ENCODE measurements at regions not wholly inside any gene's neighbourhood (a gene's known extent, or its start where the extent isn't known, plus 50 kb on each side); places are given as distances from the start of the nearest gene placed in this dataset.
"Not testable (repeated sequence)": the region's sequence is repeated elsewhere in the genome, so short reads cannot be mapped to it uniquely, and the experiment has no call there.

- WGBS: 91% methylated on average over 3 of the region's 3 CpGs
- no peaks in the 10 kb centered on the region for H3K36me3 ChIP-seq
- no peak for TF ChIP-seq POLR2A (IDR thresholded peaks at IDR 0.05)
- no peak for TF ChIP-seq CTCF (IDR thresholded peaks at IDR 0.05)
- TF ChIP-seq POLR2AphosphoS5 (IDR thresholded peaks at IDR 0.05): no peak
Observed at GRCh38 chr2:131584380-131584779, 56.7 kb downstream of the CCDC74A start.

GRCh38 chr2:131584940-131585339 lies 57.3 kb downstream of the CCDC74A start:
- no peak overlapping the region for H3K27ac ChIP-seq
- no peak for DNase-seq (ENCODE audit: low spot score)
- H3K9me3 ChIP-seq: no peaks in the 10 kb centered on the region
- H3K4me1 ChIP-seq (replicated peaks): no peaks in the 10 kb centered on the region
- no peak overlapping the region for H3K4me3 ChIP-seq
- no peaks in the 10 kb centered on the region for H3K27me3 ChIP-seq (replicated peaks; ENCODE audit: insufficient read depth)
- WGBS: 81% methylated on average over 4 of the region's 4 CpGs
- H3K36me3 ChIP-seq: no peaks in the 10 kb centered on the region
- no peak for TF ChIP-seq POLR2A (IDR thresholded peaks at IDR 0.05)
- no peak for TF ChIP-seq POLR2AphosphoS5 (IDR thresholded peaks at IDR 0.05)
- TF ChIP-seq CTCF (IDR thresholded peaks at IDR 0.05): no peak
- intact Hi-C loops (cut with DNase I): no loop called here

More at GRCh38 chr2:131584380-131584779, 56.7 kb downstream of the CCDC74A start:
- intact Hi-C loops (cut with DNase I): no loop called here
- no peak overlapping the region for H3K4me3 ChIP-seq
- H3K27ac ChIP-seq: no peak overlapping the region
- H3K4me1 ChIP-seq (replicated peaks): no peaks in the 10 kb centered on the region
- no peak for DNase-seq (ENCODE audit: low spot score)
- H3K27me3 ChIP-seq (replicated peaks; ENCODE audit: insufficient read depth): no peaks in the 10 kb centered on the region
- no peaks in the 10 kb centered on the region for H3K9me3 ChIP-seq

- TF ChIP-seq POLR2A (IDR thresholded peaks at IDR 0.05): no peak
- intact Hi-C loops (cut with DNase I): no loop called here
- DNase-seq (ENCODE audit: low spot score): no peak
- Histone ChIP-seq H3K27me3 (replicated peaks; ENCODE audit: insufficient read depth) (no peaks in the 10 kb centered on the region), H3K36me3 (no peaks in the 10 kb centered on the region), H3K4me3 (no peak overlapping the region), H3K4me1 (replicated peaks) (no peaks in the 10 kb centered on the region), H3K9me3 (no peaks in the 10 kb centered on the region), H3K27ac (no peak overlapping the region)
- 59% methylated on average over 5 of the region's 5 CpGs for WGBS
Observed at GRCh38 chr2:131588152-131588873, 60.6 kb downstream of the CCDC74A start.

- H3K9me3 ChIP-seq; H3K27me3 ChIP-seq (replicated peaks; ENCODE audit: insufficient read depth); intact Hi-C loops (cut with DNase I); DNase-seq (ENCODE audit: low spot score); H3K27ac ChIP-seq; H3K36me3 ChIP-seq; H3K4me1 ChIP-seq (replicated peaks); H3K4me3 ChIP-seq: not testable (repeated sequence)
- WGBS: 89% methylated on average over 2 of the region's 6 CpGs
Observed at GRCh38 chr2:131589126-131589525, 61.4 kb downstream of the CCDC74A start.

GRCh38 chr2:131590366-131590765 lies 62.7 kb downstream of the CCDC74A start:
- no peak overlapping the region for H3K4me3 ChIP-seq
- no peaks in the 10 kb centered on the region for H3K36me3 ChIP-seq
- no peak overlapping the region for H3K27ac ChIP-seq
- WGBS: 90% methylated on average over 8 of the region's 8 CpGs
- TF ChIP-seq POLR2A (IDR thresholded peaks at IDR 0.05): no peak
- no peak for TF ChIP-seq POLR2AphosphoS5 (IDR thresholded peaks at IDR 0.05)
- no peak for TF ChIP-seq CTCF (IDR thresholded peaks at IDR 0.05)
- H3K4me1 ChIP-seq (replicated peaks): no peaks in the 10 kb centered on the region
- H3K9me3 ChIP-seq: no peaks in the 10 kb centered on the region
- DNase-seq (ENCODE audit: low spot score): no peak
- intact Hi-C loops (cut with DNase I): no loop called here
- H3K27me3 ChIP-seq (replicated peaks; ENCODE audit: insufficient read depth): no peaks in the 10 kb centered on the region

DNA sequence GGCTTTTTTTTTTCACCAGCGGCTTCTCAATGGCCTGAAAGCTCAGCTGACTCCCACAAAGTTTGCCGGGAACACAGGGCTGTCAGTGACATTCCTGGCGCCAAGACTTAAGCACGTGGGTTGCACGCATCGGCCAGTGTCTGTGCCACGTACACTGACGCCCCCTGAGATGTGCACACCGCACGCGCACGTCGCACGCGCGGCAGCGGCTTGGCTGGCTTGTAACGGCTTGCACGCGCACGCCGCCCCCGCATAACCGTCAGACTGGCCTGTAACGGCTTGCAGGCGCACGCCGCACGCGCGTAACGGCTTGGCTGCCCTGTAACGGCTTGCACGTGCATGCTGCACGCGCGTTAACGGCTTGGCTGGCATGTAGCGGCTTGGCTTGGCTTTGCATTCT lies 63.2 kb downstream of the CCDC74A start:
- intact Hi-C loops (cut with DNase I): no loop called here
- no peaks in the 10 kb centered on the region for H3K36me3 ChIP-seq
- H3K27ac ChIP-seq: no peak overlapping the region
- no peaks in the 10 kb centered on the region for H3K27me3 ChIP-seq (replicated peaks; ENCODE audit: insufficient read depth)
- DNase-seq (ENCODE audit: low spot score): no peak
- 88% methylated on average over 38 of the region's 39 CpGs for WGBS
- H3K4me3 ChIP-seq: no peak overlapping the region
- no peaks in the 10 kb centered on the region for H3K4me1 ChIP-seq (replicated peaks)
- H3K9me3 ChIP-seq: no peaks in the 10 kb centered on the region
- TF ChIP-seq POLR2A (IDR thresholded peaks at IDR 0.05) (no peak), CTCF (IDR thresholded peaks at IDR 0.05) (no peak), POLR2AphosphoS5 (IDR thresholded peaks at IDR 0.05) (no peak)

GRCh38 chr2:131596561-131596960 lies 68.9 kb downstream of the CCDC74A start:
- H3K9me3 ChIP-seq; H3K4me3 ChIP-seq; H3K36me3 ChIP-seq; DNase-seq (ENCODE audit: low spot score); H3K4me1 ChIP-seq (replicated peaks); intact Hi-C loops (cut with DNase I); H3K27ac ChIP-seq; H3K27me3 ChIP-seq (replicated peaks; ENCODE audit: insufficient read depth): not testable (repeated sequence)
- 38% methylated on average over 5 of the region's 5 CpGs for WGBS

DNA sequence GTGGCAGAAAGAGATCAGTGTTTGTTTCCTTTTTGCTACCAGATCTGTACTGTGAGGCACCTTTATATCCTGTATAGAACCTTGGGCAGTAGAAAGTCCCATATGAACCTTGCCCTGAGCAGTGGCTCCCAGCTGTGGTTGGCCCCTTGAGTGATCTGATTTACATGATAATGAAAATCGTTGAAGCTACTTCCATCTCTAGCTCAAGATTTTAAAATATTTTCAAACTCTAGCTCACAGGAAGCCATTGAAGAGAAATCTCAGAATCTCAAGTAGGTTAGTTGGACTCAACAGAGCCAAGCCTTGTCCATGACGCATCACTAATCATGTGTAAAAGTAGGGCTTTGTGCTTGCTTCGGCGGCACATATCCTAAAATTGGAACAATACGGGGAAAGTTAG lies 74.8 kb downstream of the CCDC74A start:
- not testable (repeated sequence) for H3K27me3 ChIP-seq (replicated peaks; ENCODE audit: insufficient read depth)

More for the DNA sequence above, 74.8 kb downstream of the CCDC74A start:
- H3K4me3 ChIP-seq; intact Hi-C loops (cut with DNase I); H3K36me3 ChIP-seq; H3K4me1 ChIP-seq (replicated peaks); DNase-seq (ENCODE audit: low spot score); H3K27ac ChIP-seq; H3K9me3 ChIP-seq: not testable (repeated sequence)
- 88% methylated on average over 5 of the region's 5 CpGs for WGBS

All from prostate gland (tissue), 2 donors.